Ovary (tissue), 3 donors: ENCODE measurements at regions not wholly inside any gene's neighbourhood (a gene's known extent, or its start where the extent isn't known, plus 50 kb on each side); places are given as distances from the start of the nearest gene placed in this dataset.

Experiments used
- CTCF ChIP-seq, 3 donors: fragments of 450-650 bp in 2 of 3; fragments of 200-600 bp in 1 of 3; IDR thresholded peaks; one replicate each; pipeline versions ENCODE4 v1.5.1 to v1.8.0; 2016 to 2022; ENCODE audit warnings: antibody characterized with exemption in 3 of 3, mild to moderate bottlenecking in 1 of 3
- EP300 ChIP-seq: sonication (generic); formaldehyde crosslinking; IDR thresholded peaks from one replicate; pipeline ENCODE4 v1.6.1; 2017; ENCODE audit warnings: antibody characterized with exemption
- POLR2A ChIP-seq: fragments of 450-650 bp; IDR thresholded peaks from one replicate; pipeline ENCODE4 v1.6.1; 2017; ENCODE audit warnings: antibody characterized with exemption, mild to moderate bottlenecking, moderate library complexity
- donor health status: DM: no; HTN: no; CAD: no.

- TF ChIP-seq CTCF (IDR thresholded peaks at IDR 0.05) (no peak), POLR2A (no peak), EP300 (no peak)
These were observed 366.4 kb downstream of the ZNF521 start for GRCh38 chr18:24985586-24985985.
